ENCODE measurements at regions not wholly inside any gene's neighbourhood (a gene's known extent, or its start where the extent isn't known, plus 50 kb on each side); places are given as distances from the start of the nearest gene placed in this dataset.
A peak's percentile ranks its signal among the peaks of the same experiment; 100 is the strongest.

GRCh38 chr14:25843481-25844470 lies 754.1 kb downstream of the NOVA1 start:
- H3K4me3 ChIP-seq (ENCODE audit: low read depth, low read length): no peak overlapping the region
- DNase-seq (ENCODE audit: low read depth): no peak
- no peak for TF ChIP-seq CTCF (IDR thresholded peaks at IDR 0.05; ENCODE audit: insufficient read depth, low read depth, low read length)

- TF ChIP-seq CTCF (IDR thresholded peaks at IDR 0.05; ENCODE audit: insufficient read depth, low read depth, low read length): no peak
- no peak overlapping the region for H3K4me3 ChIP-seq (ENCODE audit: low read depth, low read length)
- no peak for DNase-seq (ENCODE audit: low read depth)
These were observed 756.6 kb downstream of the NOVA1 start for GRCh38 chr14:25841226-25841625.

GRCh38 chr14:25837551-25837965 lies 760.3 kb downstream of the NOVA1 start:
- no peak for DNase-seq (ENCODE audit: low read depth)

GRCh38 chr14:25836636-25837035 lies 761.2 kb downstream of the NOVA1 start:
- H3K4me3 ChIP-seq (ENCODE audit: low read depth, low read length): no peak overlapping the region
- no peak for DNase-seq (ENCODE audit: low read depth)
- TF ChIP-seq CTCF (IDR thresholded peaks at IDR 0.05; ENCODE audit: insufficient read depth, low read depth, low read length): no peak

More at GRCh38 chr14:25837551-25837965, 760.3 kb downstream of the NOVA1 start:
- no peak overlapping the region for H3K4me3 ChIP-seq (ENCODE audit: low read depth, low read length)
- TF ChIP-seq CTCF (IDR thresholded peaks at IDR 0.05; ENCODE audit: insufficient read depth, low read depth, low read length): no peak

GRCh38 chr14:25833341-25834126 lies 764.3 kb downstream of the NOVA1 start:
- peak; percentile 25 for TF ChIP-seq CTCF (IDR thresholded peaks at IDR 0.05; ENCODE audit: insufficient read depth, low read depth, low read length)
- peak; percentile 13 for DNase-seq (ENCODE audit: low read depth)
- H3K4me3 ChIP-seq (ENCODE audit: low read depth, low read length): no peak overlapping the region

GRCh38 chr14:25832585-25832984 lies 765.2 kb downstream of the NOVA1 start:
- DNase-seq (ENCODE audit: low read depth): no peak
- no peak for TF ChIP-seq CTCF (IDR thresholded peaks at IDR 0.05; ENCODE audit: insufficient read depth, low read depth, low read length)
- no peak overlapping the region for H3K4me3 ChIP-seq (ENCODE audit: low read depth, low read length)
